Spinal cord (tissue), 9 donors: ENCODE measurements at regions not wholly inside any gene's neighbourhood (a gene's known extent, or its start where the extent isn't known, plus 50 kb on each side); places are given as distances from the start of the nearest gene placed in this dataset.

Source experiments
- DNase-seq, 6 donors: peaks; one replicate each; pipeline versions ENCODE4 v3.0.0 to v3.0.0-alpha.2; 2013 to 2015; ENCODE audit warnings: low spot score in 6 of 6, low read depth in 4 of 6
- H3K27ac ChIP-seq: one replicate; pipeline ENCODE4 v1.5.1; 2013; ENCODE audit warnings: low read depth, low read length, control low read depth
- H3K27me3 ChIP-seq: one replicate; pipeline ENCODE4 v1.6.1; 2013; ENCODE audit warnings: low read length; ENCODE audit not compliant: control insufficient read depth, insufficient read depth
- H3K36me3 ChIP-seq: one replicate; pipeline ENCODE4 v1.6.1; 2013; ENCODE audit warnings: low read length; ENCODE audit not compliant: control insufficient read depth, insufficient read depth
- H3K4me1 ChIP-seq: one replicate; pipeline ENCODE4 v1.6.1; 2013; ENCODE audit warnings: low read length; ENCODE audit not compliant: control insufficient read depth, insufficient read depth
- H3K4me3 ChIP-seq: one replicate; pipeline ENCODE4 v1.5.1; 2013; ENCODE audit warnings: low read depth, low read length, control low read depth
- H3K9me3 ChIP-seq: one replicate; pipeline ENCODE4 v1.6.1; 2013; ENCODE audit warnings: low read length; ENCODE audit not compliant: control insufficient read depth, insufficient read depth
- WGBS: methylation state at CpG from one replicate; pipeline ENCODE4 v1.1.5; 2013; ENCODE audit warnings: missing lambda C conversion rate; ENCODE audit not compliant: insufficient coverage; 5-methylcytosine and 5-hydroxymethylcytosine counted together
- donor health status: healthy.

GRCh38 chr10:2700626-2701305 is 366.6 kb upstream of the PFKP start:
- H3K27ac ChIP-seq: no peak overlapping the region
- no peaks in the 10 kb centered on the region for H3K4me1 ChIP-seq
- no peak overlapping the region for H3K4me3 ChIP-seq
- no peaks in the 10 kb centered on the region for H3K36me3 ChIP-seq
- 94% methylated on average over 2 of the region's 6 CpGs for WGBS
- no peaks in the 10 kb centered on the region for H3K9me3 ChIP-seq
- DNase-seq: no peak
- no peaks in the 10 kb centered on the region for H3K27me3 ChIP-seq

- no peak overlapping the region for H3K4me3 ChIP-seq
- WGBS: 89% methylated on average over 1 of the region's 1 CpG
- H3K36me3 ChIP-seq: no peaks in the 10 kb centered on the region
These were observed 378.4 kb upstream of the PFKP start for GRCh38 chr10:2688958-2689357.

GRCh38 chr10:2686691-2687090 is 380.7 kb upstream of the PFKP start:
- WGBS: no CpG with 5 or more reads among the region's 3 CpGs
- Histone ChIP-seq H3K27ac (no peak overlapping the region), H3K27me3 (no peaks in the 10 kb centered on the region)

More at GRCh38 chr10:2688958-2689357, 378.4 kb upstream of the PFKP start:
- Histone ChIP-seq H3K27me3 (no peaks in the 10 kb centered on the region), H3K4me1 (no peaks in the 10 kb centered on the region), H3K27ac (no peak overlapping the region), H3K9me3 (no peaks in the 10 kb centered on the region)
- DNase-seq: no peak

GRCh38 chr10:2682491-2682890 is 384.9 kb upstream of the PFKP start:
- no peak for DNase-seq
- Histone ChIP-seq H3K27me3 (no peaks in the 10 kb centered on the region), H3K27ac (no peak overlapping the region), H3K4me1 (peaks cover 3% of the 10 kb centered on the region), H3K9me3 (no peaks in the 10 kb centered on the region), H3K4me3 (no peak overlapping the region), H3K36me3 (no peaks in the 10 kb centered on the region)
- no CpG with 5 or more reads among the region's 4 CpGs for WGBS

More at GRCh38 chr10:2686691-2687090, 380.7 kb upstream of the PFKP start:
- Histone ChIP-seq H3K4me3 (no peak overlapping the region), H3K36me3 (no peaks in the 10 kb centered on the region), H3K4me1 (peaks cover 3% of the 10 kb centered on the region), H3K9me3 (no peaks in the 10 kb centered on the region)
- no peak for DNase-seq

- Histone ChIP-seq H3K36me3 (no peaks in the 10 kb centered on the region), H3K27me3 (no peaks in the 10 kb centered on the region), H3K27ac (no peak overlapping the region), H3K4me1 (peaks cover 3% of the 10 kb centered on the region), H3K4me3 (no peak overlapping the region), H3K9me3 (no peaks in the 10 kb centered on the region)
- DNase-seq: peak in 4 of 6 donors; percentile 13 to 60 (median 33)
- WGBS: 41% methylated on average over 3 of the region's 6 CpGs
These were observed 385.5 kb upstream of the PFKP start for GRCh38 chr10:2681891-2682290.

GRCh38 chr10:2680821-2681220 is 386.5 kb upstream of the PFKP start:
- H3K4me1 ChIP-seq: peaks cover 3% of the 10 kb centered on the region
- no peak overlapping the region for H3K4me3 ChIP-seq
- no peak overlapping the region for H3K27ac ChIP-seq
- H3K27me3 ChIP-seq: no peaks in the 10 kb centered on the region
- H3K9me3 ChIP-seq: no peaks in the 10 kb centered on the region
- peak in 4 of 6 donors; percentile 5 to 49 (median 28) for DNase-seq
- WGBS: 62% methylated on average over 5 of the region's 8 CpGs
- H3K36me3 ChIP-seq: no peaks in the 10 kb centered on the region

GRCh38 chr10:2679646-2680045 is 387.7 kb upstream of the PFKP start:
- no peak overlapping the region for H3K4me3 ChIP-seq
- 93% methylated on average over 12 of the region's 12 CpGs for WGBS
- H3K4me1 ChIP-seq: peaks cover 3% of the 10 kb centered on the region
- H3K27ac ChIP-seq: no peak overlapping the region
- DNase-seq: no peak
- no peaks in the 10 kb centered on the region for H3K36me3 ChIP-seq
- no peaks in the 10 kb centered on the region for H3K9me3 ChIP-seq
- no peaks in the 10 kb centered on the region for H3K27me3 ChIP-seq

- H3K27ac ChIP-seq: no peak overlapping the region
- 100% methylated on average over 1 of the region's 1 CpG for WGBS
- no peaks in the 10 kb centered on the region for H3K36me3 ChIP-seq
- no peaks in the 10 kb centered on the region for H3K4me1 ChIP-seq
- no peaks in the 10 kb centered on the region for H3K9me3 ChIP-seq
- H3K4me3 ChIP-seq: no peak overlapping the region
- H3K27me3 ChIP-seq: no peaks in the 10 kb centered on the region
- no peak for DNase-seq
These were observed 390.9 kb upstream of the PFKP start for GRCh38 chr10:2676455-2676854.

- Histone ChIP-seq H3K27ac (no peak overlapping the region), H3K9me3 (no peaks in the 10 kb centered on the region), H3K27me3 (no peaks in the 10 kb centered on the region), H3K36me3 (no peaks in the 10 kb centered on the region), H3K4me3 (no peak overlapping the region), H3K4me1 (no peaks in the 10 kb centered on the region)
- no peak for DNase-seq
These were observed 392.9 kb upstream of the PFKP start for GRCh38 chr10:2674451-2674850.

- no peaks in the 10 kb centered on the region for H3K36me3 ChIP-seq
- DNase-seq: no peak
- 89% methylated on average over 6 of the region's 7 CpGs for WGBS
- no peaks in the 10 kb centered on the region for H3K9me3 ChIP-seq
- no peaks in the 10 kb centered on the region for H3K27me3 ChIP-seq
- H3K4me3 ChIP-seq: no peak overlapping the region
- H3K4me1 ChIP-seq: no peaks in the 10 kb centered on the region
- H3K27ac ChIP-seq: no peak overlapping the region
These were observed 396.5 kb upstream of the PFKP start for GRCh38 chr10:2670864-2671263.
